Esophagus muscularis mucosa (tissue), 4 donors: ENCODE measurements at regions not wholly inside any gene's neighbourhood (a gene's known extent, or its start where the extent isn't known, plus 50 kb on each side); places are given as distances from the start of the nearest gene placed in this dataset.
"Not testable (repeated sequence)": the region's sequence is repeated elsewhere in the genome, so short reads cannot be mapped to it uniquely, and the experiment has no call there.

Source experiments
- DNase-seq: peaks from one replicate; pipeline ENCODE4 v3.0.0-alpha.2; 2017; ENCODE audit errors: extremely low spot score
- H3K27ac ChIP-seq, 4 donors: fragments of 200-600 bp; sonication (generic); replicated peaks in 1 of 4; 1 replicate in 3 of 4; 2 replicates in 1 of 4; pipeline ENCODE4 v1.5.1; 2016 to 2019; ENCODE audit warnings: mild to moderate bottlenecking in 1 of 4
- H3K27me3 ChIP-seq, 4 donors: fragments of 200-600 bp; sonication (generic); one replicate each; pipeline versions ENCODE4 v1.5.1 to v1.6.0; 2016 to 2019
- H3K36me3 ChIP-seq, 4 donors: fragments of 200-600 bp; sonication (generic); one replicate each; pipeline ENCODE4 v1.5.1; 2016 to 2019
- H3K4me1 ChIP-seq, 4 donors: fragments of 200-600 bp; sonication (generic); one replicate each; pipeline ENCODE4 v1.5.1; 2016 to 2019
- H3K4me3 ChIP-seq, 4 donors: fragments of 200-600 bp; sonication (generic); 1 replicate in 2 of 4; 2 replicates in 2 of 4; pipeline ENCODE4 v1.5.1; 2016 to 2019; ENCODE audit warnings: mild to moderate bottlenecking in 4 of 4, moderate library complexity in 1 of 4
- H3K9me3 ChIP-seq, 4 donors: fragments of 200-600 bp; sonication (generic); 1 replicate in 3 of 4; 2 replicates in 1 of 4; pipeline ENCODE4 v1.5.1; 2016 to 2019
- EP300 ChIP-seq: sonication (generic); formaldehyde crosslinking; IDR thresholded peaks from one replicate; pipeline ENCODE4 v1.6.1; 2017; ENCODE audit warnings: antibody characterized with exemption
- POLR2A ChIP-seq: fragments of 450-650 bp; IDR thresholded peaks from one replicate; pipeline ENCODE4 v1.6.1; 2017; ENCODE audit warnings: antibody characterized with exemption, moderate library complexity, mild to moderate bottlenecking, low read depth
- POLR2AphosphoS5 ChIP-seq, 2 donors: sonication (generic); formaldehyde crosslinking; IDR thresholded peaks; one replicate each; pipeline ENCODE4 v1.6.1; 2017; ENCODE audit warnings: antibody characterized with exemption in 2 of 2
- WGBS: methylation state at CpG from one replicate; pipeline ENCODE4 v1.1.5; 2018; 5-methylcytosine and 5-hydroxymethylcytosine counted together
- intact Hi-C: fragments of 100-400 bp; cut with DNase I; formaldehyde crosslinking; loops from one replicate; pipeline ENCODE4 v1.15.1; 2023
- TF ChIP-seq, protein P1 (sequence below), 3 experiments: fragments of 200-600 bp in 2 of 3; fragments of 450-650 bp in 1 of 3; sonication (generic) in 2 of 3; IDR thresholded peaks; one replicate each; pipeline ENCODE4 v1.5.1; 2017 to 2019; ENCODE audit warnings: antibody characterized with exemption in 3 of 3, mild to moderate bottlenecking in 2 of 3, moderate library complexity in 1 of 3

DNA sequence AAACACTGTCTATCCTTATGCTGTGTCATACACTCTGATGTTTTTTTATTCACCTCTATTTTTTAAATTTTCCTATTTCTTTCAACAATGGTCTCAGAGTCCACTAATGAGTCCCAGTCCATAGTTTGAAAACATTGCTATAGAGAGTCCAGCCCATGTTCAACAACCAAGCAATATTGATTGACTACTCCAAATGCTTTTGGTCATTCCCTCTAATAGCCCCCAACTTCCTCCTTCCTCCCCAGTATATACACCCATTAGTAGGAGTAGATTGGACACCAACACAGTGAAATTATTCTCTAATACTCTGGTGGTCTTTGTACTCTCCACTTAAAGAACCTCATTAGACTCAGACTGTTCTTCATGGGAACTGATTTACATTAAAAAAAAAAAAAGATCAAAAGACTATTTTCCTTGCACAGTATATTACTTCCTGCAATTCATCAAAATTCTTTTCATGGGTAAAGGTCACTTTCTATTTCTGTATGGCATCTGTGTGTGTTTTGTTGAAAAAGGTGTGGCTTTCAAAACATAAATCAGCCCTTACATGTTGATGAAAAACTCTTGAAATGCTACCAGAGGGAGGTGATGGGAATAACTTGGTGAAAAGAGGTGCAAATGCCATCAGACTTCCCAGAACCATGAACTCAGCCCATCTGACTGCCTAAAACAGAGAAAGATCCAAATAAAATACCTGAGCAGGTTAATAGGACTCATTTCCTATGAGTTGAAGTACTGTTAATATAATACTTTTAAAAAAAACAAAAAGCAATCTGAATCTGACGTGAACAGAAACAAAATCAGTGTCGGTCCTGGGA is 250.3 kb upstream of the KLF3 start:
- no peak for TF ChIP-seq POLR2AphosphoS5 (IDR thresholded peaks at IDR 0.05)
- no peak for TF ChIP-seq EP300
- TF ChIP-seq, protein P1, sequence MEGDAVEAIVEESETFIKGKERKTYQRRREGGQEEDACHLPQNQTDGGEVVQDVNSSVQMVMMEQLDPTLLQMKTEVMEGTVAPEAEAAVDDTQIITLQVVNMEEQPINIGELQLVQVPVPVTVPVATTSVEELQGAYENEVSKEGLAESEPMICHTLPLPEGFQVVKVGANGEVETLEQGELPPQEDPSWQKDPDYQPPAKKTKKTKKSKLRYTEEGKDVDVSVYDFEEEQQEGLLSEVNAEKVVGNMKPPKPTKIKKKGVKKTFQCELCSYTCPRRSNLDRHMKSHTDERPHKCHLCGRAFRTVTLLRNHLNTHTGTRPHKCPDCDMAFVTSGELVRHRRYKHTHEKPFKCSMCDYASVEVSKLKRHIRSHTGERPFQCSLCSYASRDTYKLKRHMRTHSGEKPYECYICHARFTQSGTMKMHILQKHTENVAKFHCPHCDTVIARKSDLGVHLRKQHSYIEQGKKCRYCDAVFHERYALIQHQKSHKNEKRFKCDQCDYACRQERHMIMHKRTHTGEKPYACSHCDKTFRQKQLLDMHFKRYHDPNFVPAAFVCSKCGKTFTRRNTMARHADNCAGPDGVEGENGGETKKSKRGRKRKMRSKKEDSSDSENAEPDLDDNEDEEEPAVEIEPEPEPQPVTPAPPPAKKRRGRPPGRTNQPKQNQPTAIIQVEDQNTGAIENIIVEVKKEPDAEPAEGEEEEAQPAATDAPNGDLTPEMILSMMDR (IDR thresholded peaks at IDR 0.05): no peak
- no peak for TF ChIP-seq POLR2A
- intact Hi-C loops: no loop called here
- Histone ChIP-seq H3K27me3 (no peaks in the 10 kb centered on the region), H3K4me3 (no peak overlapping the region), H3K27ac (no peak overlapping the region), H3K36me3 (no peaks in the 10 kb centered on the region), H3K9me3 (no peaks in the 10 kb centered on the region), H3K4me1 (no peaks in the 10 kb centered on the region)
- DNase-seq: no peak
- WGBS: 75% methylated on average over 2 of the region's 2 CpGs

DNA sequence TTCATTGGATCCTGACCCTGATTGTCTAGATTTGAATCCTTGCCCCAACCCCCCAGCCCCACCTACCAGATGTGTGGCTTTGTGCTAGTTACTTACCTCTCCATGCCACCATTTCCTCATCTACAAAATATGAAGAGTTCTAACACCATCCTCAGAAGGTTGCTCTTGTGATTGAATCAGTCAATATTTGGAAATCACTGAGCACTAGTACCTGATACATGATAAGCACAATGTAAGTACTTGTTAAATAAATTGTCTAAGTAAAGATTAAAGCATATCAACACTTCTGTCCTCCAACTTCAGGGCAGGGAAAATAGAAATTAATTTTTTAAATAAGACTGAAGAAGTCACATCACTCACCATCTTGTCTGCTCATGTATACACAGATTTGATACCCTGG is 249.6 kb upstream of the KLF3 start:
- intact Hi-C loops: no loop called here
- no peak for DNase-seq
- Histone ChIP-seq H3K27ac (no peak overlapping the region), H3K4me1 (no peaks in the 10 kb centered on the region), H3K4me3 (no peak overlapping the region), H3K9me3 (no peaks in the 10 kb centered on the region), H3K27me3 (no peaks in the 10 kb centered on the region), H3K36me3 (no peaks in the 10 kb centered on the region)
- TF ChIP-seq EP300: no peak
- TF ChIP-seq POLR2A: no peak
- no peak for TF ChIP-seq POLR2AphosphoS5 (IDR thresholded peaks at IDR 0.05)
- TF ChIP-seq, protein P1 (IDR thresholded peaks at IDR 0.05): no peak

DNA sequence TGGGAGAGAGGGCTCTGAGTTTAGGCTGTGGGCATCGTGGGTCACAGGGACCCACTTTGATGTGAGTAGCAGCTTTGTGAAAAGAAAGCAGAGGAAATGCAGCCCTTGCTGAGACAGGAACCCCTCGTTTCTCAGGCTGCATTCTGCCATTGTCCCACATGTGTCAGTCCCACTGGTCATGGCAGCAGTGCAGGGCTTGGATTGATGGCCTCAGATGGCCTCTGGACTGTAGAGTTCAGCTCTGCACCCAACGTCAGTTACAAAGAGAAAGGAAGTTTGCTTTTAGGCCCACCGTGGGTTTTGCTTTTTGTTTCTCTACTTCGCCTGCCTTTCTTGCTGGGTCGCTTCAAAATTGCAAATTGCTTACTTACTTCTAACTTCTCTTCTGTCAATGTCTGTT is 248.3 kb upstream of the KLF3 start:
- H3K27me3 ChIP-seq: no peaks in the 10 kb centered on the region
- no peak overlapping the region for H3K27ac ChIP-seq
- intact Hi-C loops: no loop called here
- TF ChIP-seq, protein P1 (IDR thresholded peaks at IDR 0.05): no peak
- no peak for TF ChIP-seq POLR2AphosphoS5 (IDR thresholded peaks at IDR 0.05)
- TF ChIP-seq POLR2A: no peak
- TF ChIP-seq EP300: no peak
- no peaks in the 10 kb centered on the region for H3K9me3 ChIP-seq
- H3K4me3 ChIP-seq: no peak overlapping the region
- no peak for DNase-seq
- H3K4me1 ChIP-seq: no peaks in the 10 kb centered on the region
- 69% methylated on average over 6 of the region's 6 CpGs for WGBS
- no peaks in the 10 kb centered on the region for H3K36me3 ChIP-seq

DNA sequence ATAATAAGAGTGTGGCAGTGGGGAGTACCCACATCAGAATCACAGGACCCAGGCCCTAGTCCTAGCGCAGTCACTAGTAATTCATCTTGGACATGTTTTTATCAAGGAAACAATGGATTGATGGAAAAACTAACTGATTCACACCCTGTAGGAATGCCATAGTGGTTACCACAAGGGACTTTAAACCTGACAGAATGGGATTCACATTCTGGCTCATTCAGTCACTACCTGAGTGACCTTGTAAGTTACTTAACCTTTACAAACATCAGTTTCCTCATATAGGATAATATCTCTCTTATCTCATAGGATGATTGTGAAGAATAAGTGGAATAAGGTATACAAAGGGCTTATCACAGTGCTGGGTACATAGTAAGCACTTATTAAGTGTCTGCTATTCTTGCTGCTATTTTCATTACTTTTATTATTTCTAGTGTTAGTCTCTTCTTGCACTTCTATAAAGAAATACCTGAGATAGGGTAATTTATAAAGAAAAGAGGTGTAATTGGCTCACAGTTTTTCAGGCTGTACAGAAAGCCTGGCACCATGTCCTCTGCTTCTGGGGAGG is 247.5 kb upstream of the KLF3 start:
- 93% methylated on average over 1 of the region's 1 CpG for WGBS
- Histone ChIP-seq H3K4me1 (no peaks in the 10 kb centered on the region), H3K27me3 (no peaks in the 10 kb centered on the region)

DNA sequence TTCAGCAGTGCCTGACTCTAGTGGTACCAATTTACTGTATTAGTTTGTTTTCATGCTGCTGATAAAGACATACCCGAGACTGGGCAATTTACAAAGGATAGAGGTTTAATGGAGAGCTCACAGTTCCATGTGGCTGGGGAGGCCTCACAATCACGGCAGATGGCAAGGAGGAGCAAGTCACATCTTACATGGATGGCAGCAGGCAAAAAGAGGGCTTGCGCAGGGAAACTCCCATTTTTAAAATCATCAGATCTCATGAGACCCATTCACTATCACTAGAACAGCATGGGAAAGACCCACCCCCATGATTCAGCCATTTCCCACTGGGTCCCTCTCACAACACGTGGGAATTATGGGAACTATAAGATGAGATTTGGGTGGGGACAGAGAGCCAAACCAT is 243.7 kb upstream of the KLF3 start:
- H3K4me1 ChIP-seq, DNase-seq, H3K27me3 ChIP-seq, H3K36me3 ChIP-seq, H3K9me3 ChIP-seq, intact Hi-C loops, H3K4me3 ChIP-seq, H3K27ac ChIP-seq: not testable (repeated sequence)
- 58% methylated on average over 4 of the region's 4 CpGs for WGBS

More for the DNA sequence above, 247.5 kb upstream of the KLF3 start:
- no peak for DNase-seq
- Histone ChIP-seq H3K9me3 (no peaks in the 10 kb centered on the region), H3K4me3 (no peak overlapping the region), H3K27ac (no peak overlapping the region), H3K36me3 (no peaks in the 10 kb centered on the region)
- intact Hi-C loops: no loop called here
- TF ChIP-seq EP300 (no peak), POLR2AphosphoS5 (IDR thresholded peaks at IDR 0.05) (no peak), POLR2A (no peak)
- TF ChIP-seq, protein P1 (IDR thresholded peaks at IDR 0.05): no peak
